ENCODE measurements at regions not wholly inside any gene's neighbourhood (a gene's known extent, or its start where the extent isn't known, plus 50 kb on each side); places are given as distances from the start of the nearest gene placed in this dataset.
"Not testable (repeated sequence)": the region's sequence is repeated elsewhere in the genome, so short reads cannot be mapped to it uniquely, and the experiment has no call there.

- Histone ChIP-seq H3K9me3 (no peaks in the 10 kb centered on the region), H3K4me1 (ENCODE audit: control insufficient read depth in 1 of 2, insufficient read depth in 2 of 2, low read depth in 1 of 2, low read length in 1 of 2) (no peaks in the 10 kb centered on the region), H3K27me3 (ENCODE audit: insufficient read depth) (no peaks in the 10 kb centered on the region), H3K9me2 (no peaks in the 10 kb centered on the region), H3K36me3 (replicated peaks in 1 of 2; ENCODE audit: control insufficient read depth in 1 of 2, insufficient read depth in 2 of 2, low read length in 1 of 2) (no peaks in the 10 kb centered on the region), H3K4me2 (no peak overlapping the region), H3K9ac (no peak overlapping the region), H3K4me3 (ENCODE audit: low read depth in 2 of 2, low read length in 1 of 2) (no peak overlapping the region), H3K27ac (ENCODE audit: low read depth in 2 of 2, low read length in 1 of 2) (no peak overlapping the region), H3F3A (replicated peaks; ENCODE audit: insufficient read depth) (no peaks in the 10 kb centered on the region), H3K79me2 (ENCODE audit: insufficient read depth) (no peaks in the 10 kb centered on the region), H2AFZ (ENCODE audit: low read depth) (no peak overlapping the region), H4K20me1 (ENCODE audit: insufficient read depth) (no peaks in the 10 kb centered on the region)
- ChIA-PET CTCF (no interaction called here), POLR2A (no interaction called here)
- no peak for DNase-seq
- 29% methylated on average over 3 of the region's 3 CpGs for WGBS (ENCODE audit: low lambda C conversion rate)
- TF ChIP-seq TAF1 (IDR thresholded peaks at IDR 0.05; ENCODE audit: borderline replicate concordance, low read depth, low read length): no peak
- TF ChIP-seq NRF1 (IDR thresholded peaks at IDR 0.05; ENCODE audit: low read depth, low read length): no peak
- TF ChIP-seq PBX3 (IDR thresholded peaks at IDR 0.05): no peak
- no peak for TF ChIP-seq GATA2 (CRISPR knock-in tag; IDR thresholded peaks at IDR 0.05)
- TF ChIP-seq, protein P1, sequence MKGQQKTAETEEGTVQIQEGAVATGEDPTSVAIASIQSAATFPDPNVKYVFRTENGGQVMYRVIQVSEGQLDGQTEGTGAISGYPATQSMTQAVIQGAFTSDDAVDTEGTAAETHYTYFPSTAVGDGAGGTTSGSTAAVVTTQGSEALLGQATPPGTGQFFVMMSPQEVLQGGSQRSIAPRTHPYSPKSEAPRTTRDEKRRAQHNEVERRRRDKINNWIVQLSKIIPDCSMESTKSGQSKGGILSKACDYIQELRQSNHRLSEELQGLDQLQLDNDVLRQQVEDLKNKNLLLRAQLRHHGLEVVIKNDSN (IDR thresholded peaks at IDR 0.05; ENCODE audit: borderline replicate concordance, low read depth): no peak
- no peak for TF ChIP-seq SIN3A (IDR thresholded peaks at IDR 0.05; ENCODE audit: borderline replicate concordance, low read depth, low read length)
- TF ChIP-seq YY1 (IDR thresholded peaks at IDR 0.05; ENCODE audit: low read depth): no peak
- TF ChIP-seq EP300 (IDR thresholded peaks at IDR 0.05; ENCODE audit: borderline replicate concordance in 1 of 2, low read depth in 1 of 2, low read length in 1 of 2): no peak
- no peak for TF ChIP-seq SMC3 (IDR thresholded peaks at IDR 0.05; ENCODE audit: low read depth, low read length)
- no peak for TF ChIP-seq RXRA (IDR thresholded peaks at IDR 0.05; ENCODE audit: borderline replicate concordance, low read depth)
- TF ChIP-seq REST (IDR thresholded peaks at IDR 0.05; ENCODE audit: low read depth, low read length): no peak
- TF ChIP-seq IRF3 (IDR thresholded peaks at IDR 0.05; ENCODE audit: low read depth, low read length): no peak
- TF ChIP-seq, protein P2, sequence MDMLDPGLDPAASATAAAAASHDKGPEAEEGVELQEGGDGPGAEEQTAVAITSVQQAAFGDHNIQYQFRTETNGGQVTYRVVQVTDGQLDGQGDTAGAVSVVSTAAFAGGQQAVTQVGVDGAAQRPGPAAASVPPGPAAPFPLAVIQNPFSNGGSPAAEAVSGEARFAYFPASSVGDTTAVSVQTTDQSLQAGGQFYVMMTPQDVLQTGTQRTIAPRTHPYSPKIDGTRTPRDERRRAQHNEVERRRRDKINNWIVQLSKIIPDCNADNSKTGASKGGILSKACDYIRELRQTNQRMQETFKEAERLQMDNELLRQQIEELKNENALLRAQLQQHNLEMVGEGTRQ (IDR thresholded peaks at IDR 0.05; ENCODE audit: borderline replicate concordance, low read depth, low read length): no peak
- TF ChIP-seq, protein P3, sequence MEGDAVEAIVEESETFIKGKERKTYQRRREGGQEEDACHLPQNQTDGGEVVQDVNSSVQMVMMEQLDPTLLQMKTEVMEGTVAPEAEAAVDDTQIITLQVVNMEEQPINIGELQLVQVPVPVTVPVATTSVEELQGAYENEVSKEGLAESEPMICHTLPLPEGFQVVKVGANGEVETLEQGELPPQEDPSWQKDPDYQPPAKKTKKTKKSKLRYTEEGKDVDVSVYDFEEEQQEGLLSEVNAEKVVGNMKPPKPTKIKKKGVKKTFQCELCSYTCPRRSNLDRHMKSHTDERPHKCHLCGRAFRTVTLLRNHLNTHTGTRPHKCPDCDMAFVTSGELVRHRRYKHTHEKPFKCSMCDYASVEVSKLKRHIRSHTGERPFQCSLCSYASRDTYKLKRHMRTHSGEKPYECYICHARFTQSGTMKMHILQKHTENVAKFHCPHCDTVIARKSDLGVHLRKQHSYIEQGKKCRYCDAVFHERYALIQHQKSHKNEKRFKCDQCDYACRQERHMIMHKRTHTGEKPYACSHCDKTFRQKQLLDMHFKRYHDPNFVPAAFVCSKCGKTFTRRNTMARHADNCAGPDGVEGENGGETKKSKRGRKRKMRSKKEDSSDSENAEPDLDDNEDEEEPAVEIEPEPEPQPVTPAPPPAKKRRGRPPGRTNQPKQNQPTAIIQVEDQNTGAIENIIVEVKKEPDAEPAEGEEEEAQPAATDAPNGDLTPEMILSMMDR (IDR thresholded peaks at IDR 0.05): no peak
- TF ChIP-seq, protein P4, sequence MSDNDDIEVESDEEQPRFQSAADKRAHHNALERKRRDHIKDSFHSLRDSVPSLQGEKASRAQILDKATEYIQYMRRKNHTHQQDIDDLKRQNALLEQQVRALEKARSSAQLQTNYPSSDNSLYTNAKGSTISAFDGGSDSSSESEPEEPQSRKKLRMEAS (IDR thresholded peaks at IDR 0.05; ENCODE audit: low read depth): no peak
- TF ChIP-seq FOXJ3 (CRISPR knock-in tag; IDR thresholded peaks at IDR 0.05): no peak
- no peak for TF ChIP-seq GABPA (IDR thresholded peaks at IDR 0.05; ENCODE audit: low read depth)
- no peak for TF ChIP-seq ELF1 (IDR thresholded peaks at IDR 0.05)
- no peak for TF ChIP-seq MXI1 (IDR thresholded peaks at IDR 0.05; ENCODE audit: low read depth, low read length)
- TF ChIP-seq RAD21 (IDR thresholded peaks at IDR 0.05; ENCODE audit: low read length): no peak
Measured at GRCh38 chr10:121393522-121393921, 204.7 kb downstream of the FGFR2 start.

- H3K4me1 ChIP-seq (ENCODE audit: control insufficient read depth in 1 of 2, insufficient read depth in 2 of 2, low read depth in 1 of 2, low read length in 1 of 2); POLR2A ChIA-PET; H3K9me3 ChIP-seq; H3K27ac ChIP-seq (ENCODE audit: low read depth in 2 of 2, low read length in 1 of 2); H3K79me2 ChIP-seq (ENCODE audit: insufficient read depth); H3K4me3 ChIP-seq (ENCODE audit: low read depth in 2 of 2, low read length in 1 of 2); DNase-seq; H3K4me2 ChIP-seq; H2AFZ ChIP-seq (ENCODE audit: low read depth); CTCF ChIA-PET; H4K20me1 ChIP-seq (ENCODE audit: insufficient read depth); H3F3A ChIP-seq (replicated peaks; ENCODE audit: insufficient read depth); H3K36me3 ChIP-seq (replicated peaks in 1 of 2; ENCODE audit: control insufficient read depth in 1 of 2, insufficient read depth in 2 of 2, low read length in 1 of 2); H3K27me3 ChIP-seq (ENCODE audit: insufficient read depth); H3K9ac ChIP-seq; H3K9me2 ChIP-seq: not testable (repeated sequence)
- 66% methylated on average over 4 of the region's 4 CpGs for WGBS (ENCODE audit: low lambda C conversion rate)
Measured at GRCh38 chr10:121400507-121400906, 197.7 kb downstream of the FGFR2 start.

Data from SK-N-SH (cell line).